Ectodermal cell (in vitro differentiated cells): ENCODE measurements at regions not wholly inside any gene's neighbourhood (a gene's known extent, or its start where the extent isn't known, plus 50 kb on each side); places are given as distances from the start of the nearest gene placed in this dataset.

Experiments
- H3K27ac ChIP-seq: 2 replicates; pipeline ENCODE4 v1.7.0; 2013; ENCODE audit warnings: mild to moderate bottlenecking, low read depth, low read length; ENCODE audit not compliant: insufficient read depth, poor library complexity, severe bottlenecking
- H3K27me3 ChIP-seq: 2 replicates; pipeline ENCODE4 v1.7.0; 2013; ENCODE audit warnings: mild to moderate bottlenecking, low read length; ENCODE audit not compliant: insufficient read depth, control insufficient read depth, poor library complexity, severe bottlenecking
- H3K36me3 ChIP-seq: one replicate; pipeline ENCODE4 v1.7.0; 2013; ENCODE audit warnings: low read length; ENCODE audit not compliant: control insufficient read depth, insufficient read depth
- H3K4me1 ChIP-seq: one replicate; pipeline ENCODE4 v1.7.0; 2013; ENCODE audit warnings: low read length; ENCODE audit not compliant: control insufficient read depth, insufficient read depth
- H3K4me3 ChIP-seq: 2 replicates; pipeline ENCODE4 v1.7.0; 2013; ENCODE audit warnings: low read depth, low read length, control low read depth; ENCODE audit not compliant: insufficient read depth
- H3K9me3 ChIP-seq: 2 replicates; pipeline ENCODE4 v1.7.0; 2013; ENCODE audit warnings: mild to moderate bottlenecking, low read length, moderate library complexity; ENCODE audit not compliant: control insufficient read depth
- WGBS, 2 experiments: methylation state at CpG; one replicate each; pipeline ENCODE4 v1.1.7; 2013; ENCODE audit warnings: missing lambda C conversion rate in 2 of 2; 5-methylcytosine and 5-hydroxymethylcytosine counted together

DNA sequence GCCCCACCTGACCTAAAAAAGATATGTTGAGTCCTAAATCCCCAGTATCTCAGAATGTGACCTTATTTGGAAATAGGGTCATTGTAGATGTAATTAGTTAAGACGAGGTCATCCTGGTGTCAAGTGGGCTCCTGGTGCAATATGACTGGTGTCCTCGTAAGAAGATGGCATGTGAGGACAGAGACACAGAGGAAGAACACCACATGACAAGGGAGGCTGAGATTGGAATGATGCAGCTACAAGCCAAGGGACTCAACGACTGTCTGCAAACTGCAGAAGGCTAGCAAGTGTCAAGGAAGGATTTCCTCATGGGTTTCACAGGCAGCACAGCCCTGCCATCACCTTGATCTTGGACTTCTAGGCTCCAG lies 100.4 kb upstream of the DAP start:
- H3K9me3 ChIP-seq: no peaks in the 10 kb centered on the region
- H3K36me3 ChIP-seq: no peaks in the 10 kb centered on the region
- 91 to 94% methylated on average over 3 of the region's 3 CpGs for WGBS, 2 experiments
- H3K4me1 ChIP-seq: peaks cover 15% of the 10 kb centered on the region
- H3K27me3 ChIP-seq: peaks cover 3% of the 10 kb centered on the region
- no peak overlapping the region for H3K27ac ChIP-seq
- no peak overlapping the region for H3K4me3 ChIP-seq

DNA sequence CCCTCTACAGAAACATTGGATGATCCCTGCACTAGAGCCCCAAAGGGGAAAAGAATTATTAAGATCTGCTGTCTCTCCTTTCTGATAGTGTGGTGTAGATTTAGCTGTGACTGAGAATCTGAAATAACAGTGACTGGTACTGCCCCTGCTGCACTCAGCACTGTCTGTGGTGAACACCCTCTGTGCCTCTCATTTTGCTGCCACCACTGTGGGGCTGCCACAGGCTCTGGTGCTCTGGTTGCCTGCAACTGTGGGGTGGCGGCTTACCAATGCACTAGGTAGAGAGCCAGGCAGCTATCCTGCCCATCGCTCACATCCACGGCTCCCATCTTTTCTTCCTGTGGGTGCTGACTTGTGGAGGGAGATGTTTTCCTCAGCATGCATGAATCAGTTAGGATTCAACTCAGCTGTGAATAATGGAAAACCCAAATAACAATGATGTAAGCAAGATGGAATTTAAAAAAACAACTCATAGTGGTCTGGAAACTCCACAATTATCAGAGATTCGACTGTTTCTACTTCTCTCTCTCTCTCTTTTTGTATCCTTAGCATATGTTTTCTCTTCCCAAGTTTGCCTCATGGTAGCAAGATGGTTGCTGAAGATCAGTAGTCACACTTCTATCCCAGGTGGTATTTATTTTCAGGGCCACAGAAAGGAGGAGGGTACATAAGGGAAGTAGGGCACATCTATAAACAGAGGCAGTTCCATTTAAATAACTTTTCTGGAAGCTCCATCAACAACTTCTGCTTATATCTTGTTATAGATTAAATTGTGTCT lies 99.8 kb upstream of the DAP start:
- Histone ChIP-seq H3K4me1 (peaks cover 20% of the 10 kb centered on the region), H3K4me3 (no peak overlapping the region), H3K27me3 (peaks cover 3% of the 10 kb centered on the region), H3K36me3 (no peaks in the 10 kb centered on the region), H3K9me3 (no peaks in the 10 kb centered on the region), H3K27ac (no peak overlapping the region)
- WGBS, 2 experiments: 92 to 95% methylated on average over 4 of the region's 4 CpGs

DNA sequence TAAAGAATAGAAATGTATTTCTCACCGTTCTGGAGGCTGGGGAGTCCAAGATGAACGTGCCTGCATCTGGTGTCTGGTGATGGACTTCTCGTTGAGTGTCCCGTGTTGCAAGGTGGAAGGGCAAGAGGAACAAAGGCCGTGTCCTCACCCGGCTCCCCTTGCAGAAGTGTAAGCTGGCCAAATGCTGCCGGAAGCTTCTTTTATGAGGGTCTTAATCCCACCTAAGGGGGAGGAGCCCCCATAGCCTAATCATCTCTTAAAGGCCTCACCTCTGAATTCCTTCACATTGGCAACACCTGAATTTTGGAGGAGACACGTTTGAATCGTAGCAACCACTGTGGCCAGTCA lies 99.1 kb upstream of the DAP start:
- H3K9me3 ChIP-seq: no peaks in the 10 kb centered on the region
- H3K27me3 ChIP-seq: peaks cover 3% of the 10 kb centered on the region
- peak overlapping the region; percentile 31 for H3K27ac ChIP-seq
- no peaks in the 10 kb centered on the region for H3K36me3 ChIP-seq
- H3K4me1 ChIP-seq: peaks cover 25% of the 10 kb centered on the region
- WGBS, 2 experiments: 85 to 86% methylated on average over 9 of the region's 9 CpGs
- H3K4me3 ChIP-seq: no peak overlapping the region

DNA sequence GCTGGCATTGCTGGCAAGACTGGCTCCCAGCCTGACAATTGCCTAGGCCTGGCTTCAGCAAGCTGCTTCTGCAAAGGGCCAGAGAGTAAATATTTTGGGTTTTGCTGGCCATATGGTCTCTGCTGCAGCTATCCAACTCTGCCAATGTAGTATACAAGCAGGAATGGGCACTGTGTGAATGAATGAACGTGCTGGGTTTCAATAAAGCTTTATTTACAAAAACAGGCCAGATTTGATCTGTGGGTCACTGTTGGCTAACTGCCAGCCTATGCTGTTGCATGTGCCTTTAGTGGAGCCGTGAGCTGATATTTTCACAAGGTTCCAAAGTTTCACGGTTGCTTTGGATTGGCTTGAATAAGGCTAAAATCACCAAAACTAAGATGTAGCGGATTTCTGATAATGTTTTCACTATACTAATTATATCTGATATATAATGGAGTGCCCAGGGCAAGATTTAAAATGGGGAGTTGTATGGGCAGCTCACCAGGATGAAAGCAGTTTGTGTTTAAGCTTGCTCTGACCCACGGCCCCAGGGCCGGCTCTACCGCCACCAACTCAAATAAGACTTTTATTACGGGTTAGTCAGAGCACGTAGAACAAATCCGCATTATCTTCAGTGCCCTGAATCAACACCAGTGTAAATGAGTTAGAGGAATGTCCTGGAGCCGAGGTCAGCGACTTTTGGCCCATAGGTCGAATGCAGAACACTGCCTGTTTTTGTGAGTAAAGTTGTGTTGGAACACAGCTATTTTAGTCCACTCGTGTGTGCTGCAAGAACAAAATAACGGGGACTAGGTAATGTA lies 98.6 kb upstream of the DAP start:
- no peaks in the 10 kb centered on the region for H3K36me3 ChIP-seq
- no peak overlapping the region for H3K4me3 ChIP-seq
- peaks cover 3% of the 10 kb centered on the region for H3K27me3 ChIP-seq
- H3K27ac ChIP-seq: peak overlapping the region; percentile 31
- no peaks in the 10 kb centered on the region for H3K9me3 ChIP-seq
- peaks cover 31% of the 10 kb centered on the region for H3K4me1 ChIP-seq
- WGBS, 2 experiments: 83 to 92% methylated on average over 14 of the region's 15 CpGs

DNA sequence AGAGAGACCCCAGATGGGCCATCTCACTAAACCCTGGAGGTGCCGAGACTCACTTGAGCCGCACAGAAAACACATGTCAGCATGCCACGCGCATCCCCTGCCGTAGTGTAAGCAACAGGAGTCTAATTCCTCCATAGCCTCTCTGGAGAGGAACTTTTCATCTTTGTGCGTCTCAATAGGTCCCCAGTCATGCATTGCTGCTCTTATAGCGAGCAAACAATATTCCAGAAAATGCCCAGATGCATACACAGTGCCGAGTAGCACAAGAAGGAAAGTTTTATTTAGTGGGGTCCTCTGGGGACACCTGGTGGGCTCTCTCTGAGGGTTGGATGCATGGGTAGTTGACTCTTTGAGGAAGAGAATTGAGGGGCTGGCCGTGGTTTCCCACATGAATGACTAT lies 97.9 kb upstream of the DAP start:
- Histone ChIP-seq H3K36me3 (no peaks in the 10 kb centered on the region), H3K4me1 (peaks cover 36% of the 10 kb centered on the region), H3K27ac (no peak overlapping the region), H3K4me3 (no peak overlapping the region), H3K9me3 (no peaks in the 10 kb centered on the region), H3K27me3 (peaks cover 3% of the 10 kb centered on the region)
- 94% methylated on average over 9 of the region's 9 CpGs for WGBS, 2 experiments

DNA sequence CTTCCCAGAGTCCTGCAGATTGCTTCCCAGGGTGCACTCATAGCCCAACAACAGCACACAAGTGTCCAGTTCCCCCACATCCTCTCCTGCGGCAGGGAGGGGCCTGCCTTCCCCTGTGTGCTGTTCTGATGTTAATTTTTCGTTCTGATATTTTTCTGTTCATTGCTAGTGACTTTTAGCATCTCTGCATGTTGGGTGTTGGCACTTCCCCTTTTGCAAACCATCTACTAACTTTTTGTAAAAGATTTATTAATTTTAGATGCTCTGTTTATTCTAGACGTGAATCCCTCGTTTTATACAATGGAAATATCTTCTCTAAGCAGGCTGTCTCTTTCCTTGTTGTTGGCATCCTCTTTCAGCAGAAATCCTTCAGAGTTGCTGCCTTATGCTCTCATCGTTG lies 97.3 kb upstream of the DAP start:
- Histone ChIP-seq H3K9me3 (no peaks in the 10 kb centered on the region), H3K36me3 (no peaks in the 10 kb centered on the region), H3K4me1 (peaks cover 36% of the 10 kb centered on the region), H3K27ac (no peak overlapping the region), H3K4me3 (no peak overlapping the region), H3K27me3 (peaks cover 3% of the 10 kb centered on the region)
- 95% methylated on average over 4 to 5 of the region's 5 CpGs for WGBS, 2 experiments

DNA sequence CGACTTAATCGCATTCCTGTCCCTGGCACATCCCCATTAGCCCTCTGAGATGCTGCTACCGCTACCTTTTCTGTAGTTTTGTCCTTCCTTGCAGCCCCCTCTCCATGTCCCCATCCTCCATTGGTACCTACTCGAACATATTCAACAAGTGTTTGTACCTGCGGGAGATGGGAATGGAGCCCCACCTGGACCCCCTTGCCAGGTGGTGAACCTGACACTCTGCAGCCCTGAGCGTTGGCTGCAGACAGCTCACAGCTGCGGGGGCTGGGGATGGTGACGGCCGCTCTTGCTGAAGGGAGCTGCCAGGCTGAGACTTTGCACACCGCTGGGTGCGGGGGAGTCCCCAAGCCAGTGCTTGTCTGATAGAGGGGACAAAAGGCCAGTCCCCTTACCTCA lies 96.3 kb upstream of the DAP start:
- peaks cover 3% of the 10 kb centered on the region for H3K27me3 ChIP-seq
- WGBS, 2 experiments: 50 to 53% methylated on average over 11 of the region's 11 CpGs

DNA sequence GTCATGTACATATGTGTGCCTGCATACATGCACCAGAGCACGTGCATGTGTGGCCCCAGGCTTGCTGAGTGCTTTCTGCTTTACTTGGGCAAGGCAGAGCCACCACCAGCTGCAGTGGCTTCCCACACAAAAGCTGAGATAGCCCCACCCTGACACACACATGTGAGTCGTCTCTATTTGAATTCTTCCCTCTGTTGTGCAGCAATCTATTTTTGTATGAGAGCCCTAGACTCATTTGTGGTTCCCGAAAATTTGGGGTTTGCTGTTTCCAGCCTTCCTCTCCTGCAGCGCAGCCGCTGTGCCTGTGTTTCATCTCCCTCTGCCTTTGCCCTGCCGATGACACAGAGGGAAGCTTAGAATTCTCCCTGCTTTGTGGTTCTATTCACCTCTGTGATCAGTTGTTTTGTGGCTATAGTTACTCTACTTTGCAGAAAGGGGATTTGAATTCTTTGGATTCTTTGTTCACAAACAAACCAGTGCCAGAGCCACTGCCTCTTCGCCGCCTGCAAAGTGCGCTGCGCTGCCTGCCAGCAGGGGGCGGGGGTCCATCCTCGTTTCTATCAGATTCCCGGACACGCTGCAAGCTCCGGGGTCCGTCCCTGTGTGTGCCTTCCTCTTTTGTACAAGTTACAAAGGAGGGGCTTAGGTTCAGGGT lies 95.8 kb upstream of the DAP start:
- Histone ChIP-seq H3K9me3 (no peaks in the 10 kb centered on the region), H3K4me1 (peaks cover 36% of the 10 kb centered on the region), H3K27me3 (peaks cover 3% of the 10 kb centered on the region), H3K27ac (peak overlapping the region; percentile 92), H3K4me3 (peak overlapping the region; percentile 12), H3K36me3 (no peaks in the 10 kb centered on the region)
- 11 to 12% methylated on average over 16 of the region's 16 CpGs for WGBS, 2 experiments

More for the DNA sequence above, 96.3 kb upstream of the DAP start:
- no peak overlapping the region for H3K4me3 ChIP-seq
- peaks cover 36% of the 10 kb centered on the region for H3K4me1 ChIP-seq
- H3K36me3 ChIP-seq: no peaks in the 10 kb centered on the region
- no peak overlapping the region for H3K27ac ChIP-seq
- no peaks in the 10 kb centered on the region for H3K9me3 ChIP-seq

DNA sequence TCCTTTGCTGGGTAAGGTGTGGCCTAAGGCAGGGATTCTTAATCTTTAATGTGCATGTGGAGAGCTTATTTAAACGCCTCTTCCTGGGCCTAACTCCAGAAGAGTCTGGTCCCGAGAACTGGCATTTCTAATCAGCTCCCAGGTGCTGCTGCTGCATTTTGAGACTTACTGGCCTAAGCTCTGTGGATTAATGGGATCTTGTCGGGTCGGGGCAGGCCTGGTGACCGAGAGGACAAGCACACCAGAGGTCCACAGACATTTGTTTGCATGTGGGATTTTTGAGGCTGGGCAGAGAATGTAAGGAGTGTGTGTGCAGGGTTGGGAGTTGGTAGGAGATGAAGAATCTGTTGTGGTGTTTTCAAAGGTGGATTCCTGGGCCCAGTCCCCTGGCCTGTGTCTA lies 95.0 kb upstream of the DAP start:
- Histone ChIP-seq H3K27me3 (peaks cover 3% of the 10 kb centered on the region), H3K4me1 (peaks cover 36% of the 10 kb centered on the region), H3K9me3 (no peaks in the 10 kb centered on the region), H3K27ac (peak overlapping the region; percentile 92), H3K4me3 (no peak overlapping the region), H3K36me3 (no peaks in the 10 kb centered on the region)
- WGBS, 2 experiments: 79 to 87% methylated on average over 5 of the region's 5 CpGs
